Ishikawa (cell line): ENCODE measurements at regions not wholly inside any gene's neighbourhood (a gene's known extent, or its start where the extent isn't known, plus 50 kb on each side); places are given as distances from the start of the nearest gene placed in this dataset.

ENCODE experiments used
- CEBPB ChIP-seq: IDR thresholded peaks from 2 replicates; pipeline ENCODE4 v1.6.1; 2012
- CREB1 ChIP-seq: IDR thresholded peaks from 2 replicates; pipeline ENCODE4 v1.6.1; 2012; ENCODE audit warnings: low read depth
- EGR1 ChIP-seq: IDR thresholded peaks from 2 replicates; pipeline ENCODE4 v1.6.1; 2012
- EP300 ChIP-seq: IDR thresholded peaks from 2 replicates; pipeline ENCODE4 v1.6.1; 2012; ENCODE audit warnings: borderline replicate concordance
- FOXM1 ChIP-seq: IDR thresholded peaks from 2 replicates; pipeline ENCODE4 v1.6.1; 2012; ENCODE audit warnings: low read depth, borderline replicate concordance
- MAX ChIP-seq: IDR thresholded peaks from 2 replicates; pipeline ENCODE4 v1.6.1; 2012
- NFIC ChIP-seq: IDR thresholded peaks from 2 replicates; pipeline ENCODE4 v1.6.1; 2012
- RAD21 ChIP-seq: IDR thresholded peaks from 2 replicates; pipeline ENCODE4 v1.6.1; 2012; ENCODE audit warnings: low read depth
- REST ChIP-seq: IDR thresholded peaks from 2 replicates; pipeline ENCODE4 v1.6.1; 2012; ENCODE audit warnings: low read depth, mild to moderate bottlenecking
- TAF1 ChIP-seq: IDR thresholded peaks from 2 replicates; pipeline ENCODE4 v1.6.1; 2012; ENCODE audit warnings: low read depth, mild to moderate bottlenecking
- TCF12 ChIP-seq: IDR thresholded peaks from 2 replicates; pipeline ENCODE4 v1.6.1; 2012; ENCODE audit warnings: low read depth
- TEAD4 ChIP-seq: IDR thresholded peaks from 2 replicates; pipeline ENCODE4 v1.6.1; 2012
- USF1 ChIP-seq: IDR thresholded peaks from 2 replicates; pipeline ENCODE4 v1.6.1; 2012
- YY1 ChIP-seq: IDR thresholded peaks from 2 replicates; pipeline ENCODE4 v1.6.1; 2012; ENCODE audit warnings: low read depth
- ZBTB7A ChIP-seq: IDR thresholded peaks from 2 replicates; pipeline ENCODE4 v1.6.1; 2012; ENCODE audit warnings: low read depth

GRCh38 chr4:100081491-100081890 is 108.8 kb downstream of the DDIT4L start:
- TF ChIP-seq YY1 (no peak), USF1 (no peak), TCF12 (no peak), NFIC (no peak), ZBTB7A (no peak), REST (no peak), TEAD4 (no peak), TAF1 (no peak), CREB1 (no peak), MAX (no peak), EGR1 (no peak), EP300 (no peak), RAD21 (no peak), FOXM1 (no peak), CEBPB (no peak)

DNA sequence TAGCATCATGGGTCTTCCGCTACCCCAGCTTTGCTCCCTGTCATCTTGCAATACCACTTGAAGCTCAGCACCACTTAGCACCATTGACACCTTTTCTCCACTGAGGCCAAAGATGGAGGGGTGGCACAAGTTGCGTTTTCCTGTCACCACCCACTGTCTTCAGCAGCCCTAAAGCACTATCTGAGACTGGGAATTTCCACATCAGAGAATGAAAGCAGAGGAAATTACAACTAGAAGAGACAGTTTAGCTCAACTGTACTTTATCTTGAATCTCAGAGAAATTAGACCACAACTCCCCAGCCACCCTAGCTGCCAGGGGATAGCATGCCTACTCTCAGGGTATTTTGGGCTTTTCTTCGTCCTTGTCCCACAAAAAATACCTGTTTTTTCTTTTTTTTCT is 111.0 kb downstream of the DDIT4L start:
- TF ChIP-seq REST (no peak), RAD21 (no peak), TEAD4 (no peak), TCF12 (no peak), NFIC (no peak), ZBTB7A (no peak), EP300 (no peak), TAF1 (no peak), EGR1 (no peak), FOXM1 (no peak), YY1 (no peak), USF1 (no peak), CREB1 (no peak), CEBPB (no peak), MAX (no peak)

DNA sequence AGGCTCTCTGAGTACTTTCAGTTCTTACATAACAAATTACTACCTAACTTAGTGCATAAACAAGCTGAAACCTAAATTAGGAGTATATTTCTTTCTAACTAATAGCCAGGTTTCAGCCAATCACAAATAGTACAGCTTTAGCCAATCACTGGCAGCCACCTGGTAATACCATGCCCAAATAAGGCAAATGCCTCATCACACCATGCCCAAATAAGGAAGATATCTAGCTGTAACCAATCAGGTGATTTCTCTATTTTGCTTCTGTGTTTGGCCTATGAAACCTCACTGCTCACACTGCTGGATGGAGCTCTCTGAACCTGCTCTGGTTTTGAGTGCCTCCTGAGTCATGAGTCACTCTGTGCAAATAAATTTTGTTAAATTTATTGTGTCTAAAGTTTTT is 113.5 kb downstream of the DDIT4L start:
- TF ChIP-seq ZBTB7A (no peak), NFIC (no peak), USF1 (no peak), MAX (no peak), TAF1 (no peak), CREB1 (no peak), RAD21 (no peak), REST (no peak), EP300 (no peak), TCF12 (no peak), TEAD4 (no peak), EGR1 (no peak), YY1 (no peak), CEBPB (no peak)
